HG03135 (cell line): ENCODE measurements at regions not wholly inside any gene's neighbourhood (a gene's known extent, or its start where the extent isn't known, plus 50 kb on each side); places are given as distances from the start of the nearest gene placed in this dataset.

Experiments
- ATAC-seq: cut with Tn5 transposase; IDR thresholded peaks from one replicate; pipeline ENCODE4 v1.9.1; 2021; ENCODE audit warnings: mild to moderate bottlenecking, moderate library complexity; ENCODE audit not compliant: unreplicated experiment

- no peak for ATAC-seq
Measured at GRCh38 chr4:187544461-187545053, 451.0 kb upstream of the ZFP42 start.

DNA sequence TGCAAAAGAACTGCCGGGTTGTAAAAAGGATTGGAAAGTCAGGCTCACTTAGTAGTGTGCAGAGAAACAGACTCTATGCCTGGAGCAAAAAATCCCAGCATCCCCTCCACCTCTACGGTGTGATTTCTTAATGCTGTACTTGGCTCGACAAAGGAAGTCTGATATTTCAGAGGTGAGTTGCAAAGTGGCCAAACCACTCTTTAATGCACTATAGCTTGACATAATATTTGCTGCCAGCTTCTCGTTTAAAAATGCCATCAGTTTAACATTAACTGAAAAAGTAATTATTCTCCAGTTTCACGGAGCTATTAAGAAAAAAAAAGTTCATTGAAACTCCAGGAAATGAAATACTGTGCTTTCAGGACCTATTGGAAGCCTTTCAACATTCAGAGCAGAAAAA lies 448.3 kb upstream of the ZFP42 start:
- no peak for ATAC-seq

- no peak for ATAC-seq
Measured at GRCh38 chr4:187550256-187550950, 445.2 kb upstream of the ZFP42 start.

DNA sequence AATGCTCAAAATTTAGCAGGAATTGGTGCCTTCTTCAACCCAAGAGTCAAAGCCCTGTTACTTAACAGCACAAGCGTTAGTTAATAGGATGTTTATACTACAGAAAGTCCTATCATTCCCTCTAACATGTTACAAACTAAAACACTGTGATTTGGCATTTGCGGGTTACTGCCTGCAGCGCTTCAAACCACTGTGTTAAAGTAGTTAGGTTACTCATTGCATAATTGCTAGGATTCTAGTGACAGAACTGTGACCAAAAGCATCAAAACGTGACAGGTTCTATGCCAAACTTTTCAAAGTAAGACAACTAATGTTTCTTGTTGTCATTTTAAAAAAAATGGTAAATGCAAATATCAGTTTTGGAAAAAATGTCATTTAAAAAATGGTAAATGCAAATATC lies 442.8 kb upstream of the ZFP42 start:
- no peak for ATAC-seq

GRCh38 chr4:187555174-187555573 lies 440.4 kb upstream of the ZFP42 start:
- no peak for ATAC-seq

DNA sequence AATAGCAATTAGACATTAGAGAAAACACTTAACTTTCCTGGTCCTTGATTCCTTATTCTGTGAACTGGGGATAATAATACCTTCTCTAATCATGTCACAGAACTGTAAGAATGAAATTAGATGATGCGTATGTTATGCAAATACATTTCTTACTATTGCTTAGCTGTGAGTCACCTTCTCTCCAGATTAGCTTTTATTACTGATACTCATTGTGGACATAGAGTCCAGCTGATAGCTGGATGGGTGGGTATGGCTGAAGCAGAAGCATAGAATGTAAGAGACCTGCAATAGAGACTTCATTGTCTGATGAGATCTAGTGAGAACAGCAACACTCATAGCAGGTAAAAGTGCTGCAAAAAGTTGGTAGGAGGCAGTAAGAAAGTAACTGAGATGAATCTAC lies 437.2 kb upstream of the ZFP42 start:
- no peak for ATAC-seq

GRCh38 chr4:187562345-187562744 lies 433.2 kb upstream of the ZFP42 start:
- no peak for ATAC-seq

DNA sequence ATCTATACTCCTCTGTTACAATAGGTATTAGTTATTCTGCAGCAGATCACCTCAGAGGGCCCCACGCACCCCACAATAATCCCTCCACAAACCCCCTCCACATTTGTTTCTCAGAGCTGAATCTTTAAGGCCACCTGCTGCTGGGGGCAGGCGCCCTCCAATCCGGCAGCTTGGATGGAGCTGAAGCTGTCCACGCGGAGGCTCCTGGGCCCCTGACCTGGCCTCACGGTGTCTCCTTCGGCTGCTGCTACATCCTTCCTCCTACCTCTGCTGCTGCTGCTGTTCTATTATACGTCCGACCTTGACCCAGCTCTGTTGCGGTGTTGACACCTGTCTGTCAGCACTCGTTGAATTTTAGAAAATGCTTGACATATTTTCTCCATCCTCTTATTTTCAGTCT lies 430.2 kb upstream of the ZFP42 start:
- ATAC-seq, result no peak

DNA sequence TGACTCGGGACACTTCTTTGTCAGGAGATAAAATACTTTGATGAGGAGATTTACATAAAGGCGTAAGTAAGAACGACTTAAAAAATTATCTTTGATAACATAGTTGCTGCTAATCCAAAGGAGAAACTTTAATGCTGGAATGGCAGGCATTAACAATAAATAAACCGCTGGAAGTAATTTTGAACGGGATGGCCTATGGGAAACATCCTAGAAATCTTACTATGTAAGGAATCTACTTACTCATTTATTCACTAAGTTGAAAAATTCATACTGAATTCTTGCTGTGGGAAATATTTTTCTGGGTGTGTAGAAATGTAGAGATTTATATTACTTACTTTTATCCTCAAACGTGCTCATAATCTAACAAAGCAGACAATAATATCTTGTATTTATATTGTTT lies 425.7 kb upstream of the ZFP42 start:
- ATAC-seq, result no peak

DNA sequence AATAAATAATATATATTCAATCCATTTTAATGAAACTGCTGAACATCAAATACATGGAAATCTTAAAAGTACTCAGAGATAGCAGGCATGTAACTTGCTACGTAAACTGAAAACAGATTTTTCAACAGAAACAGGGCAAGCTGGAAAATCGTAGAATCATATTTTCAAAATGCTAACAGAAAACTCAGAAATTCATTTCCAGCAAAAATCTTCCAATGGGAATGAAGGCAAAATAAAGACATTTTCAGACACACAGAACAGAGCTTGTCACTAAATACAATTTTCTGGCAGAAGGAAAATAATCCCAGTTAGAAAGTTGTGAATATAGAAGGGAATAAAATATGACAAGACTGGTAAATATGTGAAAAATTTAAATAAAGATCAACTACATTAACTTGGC lies 419.9 kb upstream of the ZFP42 start:
- ATAC-seq, result no peak

- no peak for ATAC-seq
Measured at GRCh38 chr4:187576751-187577150, 418.8 kb upstream of the ZFP42 start.

- ATAC-seq, result no peak
Measured at GRCh38 chr4:187577941-187578480, 417.6 kb upstream of the ZFP42 start.

DNA sequence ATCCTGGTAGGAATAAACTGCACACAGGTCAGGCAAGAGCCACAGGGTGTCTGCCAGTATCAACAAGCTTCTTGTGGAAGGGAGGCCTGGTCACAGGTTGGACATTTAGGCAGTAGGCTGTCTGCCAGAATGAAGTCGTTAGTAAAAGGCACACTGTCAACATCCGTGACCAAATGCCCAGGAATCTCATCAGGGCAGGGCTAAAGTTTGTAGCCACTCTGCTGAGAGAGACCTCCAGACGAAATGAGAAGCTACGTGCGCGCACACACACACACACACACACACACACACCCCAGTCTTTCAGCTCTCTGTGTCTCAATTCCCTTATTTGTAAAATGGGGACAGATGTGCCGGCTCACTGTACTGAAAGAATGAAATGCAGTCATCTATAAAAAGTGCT lies 408.7 kb upstream of the ZFP42 start:
- no peak for ATAC-seq

DNA sequence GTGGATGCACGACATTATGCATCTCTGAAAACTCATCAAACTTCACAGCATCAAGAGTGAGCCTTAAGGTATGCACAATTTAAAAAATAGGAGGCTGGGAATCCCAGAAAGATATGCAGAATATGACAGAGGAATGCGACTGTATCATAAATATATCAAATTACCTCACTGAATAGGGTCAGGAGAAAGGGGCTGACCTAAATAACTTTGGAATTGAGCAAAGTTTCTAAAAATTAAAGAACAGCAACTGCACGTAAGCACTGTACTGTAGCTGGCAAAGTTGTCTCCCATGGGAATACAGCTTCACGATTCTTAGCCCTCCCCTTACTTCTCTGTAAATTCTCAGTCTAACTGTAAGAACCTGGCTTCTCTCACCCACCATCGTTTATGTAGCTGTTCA lies 397.4 kb upstream of the ZFP42 start:
- ATAC-seq, result no peak

GRCh38 chr4:187602339-187603092 lies 393.1 kb upstream of the ZFP42 start:
- no peak for ATAC-seq

DNA sequence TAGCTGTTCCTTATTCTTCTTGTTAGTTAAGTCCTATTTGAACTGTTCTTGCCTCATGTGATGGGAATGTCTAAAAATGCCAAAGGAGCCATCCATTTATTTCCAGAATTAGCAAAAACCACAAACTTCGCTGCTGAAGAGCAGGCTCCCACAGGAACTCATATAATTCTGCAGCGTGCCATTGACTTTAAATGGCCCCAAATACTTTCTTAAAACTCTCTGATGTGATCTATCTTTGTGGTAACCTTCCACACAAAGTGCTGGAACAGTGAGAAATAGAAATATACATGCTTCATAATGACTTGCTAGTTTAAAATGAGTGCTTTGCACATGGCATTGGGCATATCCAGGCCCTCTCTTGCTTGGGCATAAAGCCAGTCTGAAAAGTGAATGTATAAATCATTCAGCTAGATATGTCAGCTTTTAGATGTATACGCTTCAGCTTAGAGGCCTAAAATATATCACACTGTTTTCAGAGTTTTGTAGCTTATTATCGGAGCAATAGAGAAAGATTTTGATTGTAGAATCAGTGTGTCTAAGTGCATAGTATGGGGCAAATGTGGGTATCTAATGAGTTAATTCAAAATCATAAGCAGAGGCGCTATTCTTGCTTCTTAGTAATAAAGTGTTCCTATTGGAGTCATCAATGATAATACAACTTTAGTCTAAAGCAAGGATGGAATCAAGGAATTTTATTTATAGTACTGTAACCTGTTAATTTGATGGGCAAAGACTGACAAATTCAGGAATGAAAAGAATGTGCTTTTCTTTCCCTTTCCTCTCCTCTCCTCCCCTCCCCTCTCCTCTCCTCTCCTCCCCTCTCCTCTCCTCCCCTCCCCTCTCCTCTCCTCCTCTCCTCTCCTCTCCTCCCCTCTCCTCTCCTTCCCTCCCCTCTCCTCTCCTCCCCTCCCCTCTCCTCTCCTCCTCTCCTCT lies 392.2 kb upstream of the ZFP42 start:
- no peak for ATAC-seq

DNA sequence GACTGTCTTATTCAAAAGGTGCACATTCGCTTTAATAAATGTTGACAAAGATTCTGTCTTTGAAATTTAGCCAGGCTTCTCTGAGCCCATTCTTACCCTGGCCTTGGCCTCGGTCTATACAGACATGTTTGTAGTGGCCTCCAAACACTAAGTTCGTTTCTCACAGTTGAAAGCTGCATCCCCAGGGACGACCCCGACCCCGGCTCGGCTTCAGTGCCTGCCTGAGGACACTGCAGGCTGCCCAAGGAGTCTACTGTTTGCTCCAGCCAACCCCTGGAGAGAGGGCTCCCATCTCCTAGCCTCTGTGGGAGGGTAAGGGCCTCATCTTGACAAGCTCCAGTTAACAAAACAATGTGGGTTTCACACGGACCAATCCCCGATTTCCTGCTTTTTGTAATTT lies 390.6 kb upstream of the ZFP42 start:
- no peak for ATAC-seq

GRCh38 chr4:187606581-187606980 lies 389.0 kb upstream of the ZFP42 start:
- ATAC-seq, result no peak

- no peak for ATAC-seq
Measured at GRCh38 chr4:187608001-187608421, 387.6 kb upstream of the ZFP42 start.

DNA sequence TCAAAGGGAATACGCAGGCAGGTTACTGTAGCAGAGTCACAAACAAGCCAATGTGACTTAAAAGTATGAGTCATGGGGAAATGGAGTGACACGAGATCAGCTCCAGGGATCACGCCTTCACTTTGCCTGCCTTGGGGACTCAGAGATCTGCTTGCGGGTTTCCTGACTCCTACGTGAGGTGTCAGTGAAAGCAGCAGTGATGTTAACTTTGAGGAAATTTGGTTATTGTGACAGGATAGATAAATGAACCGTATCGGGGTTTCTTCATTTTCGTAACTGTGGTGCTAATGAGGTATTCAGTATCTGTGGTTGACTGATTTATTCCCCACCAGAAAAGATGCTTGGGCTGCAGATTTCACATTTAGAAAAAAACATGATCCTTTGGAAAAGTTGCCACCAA lies 383.3 kb upstream of the ZFP42 start:
- no peak for ATAC-seq
